Prostate gland (tissue), 2 donors: ENCODE measurements at regions not wholly inside any gene's neighbourhood (a gene's known extent, or its start where the extent isn't known, plus 50 kb on each side); places are given as distances from the start of the nearest gene placed in this dataset.
"Not testable (repeated sequence)": the region's sequence is repeated elsewhere in the genome, so short reads cannot be mapped to it uniquely, and the experiment has no call there.

Source experiments
- DNase-seq: peaks from one replicate; pipeline ENCODE4 v3.0.0-alpha.2; 2019; ENCODE audit warnings: low spot score
- H3K27ac ChIP-seq, 2 donors: fragments of 200-600 bp; sonication (generic); 2 replicates each; pipeline ENCODE4 v1.5.1; 2017 to 2019
- H3K27me3 ChIP-seq: fragments of 200-600 bp; sonication (generic); replicated peaks from 2 replicates; pipeline ENCODE4 v1.5.1; 2019; ENCODE audit not compliant: insufficient read depth
- H3K36me3 ChIP-seq, 2 donors: fragments of 200-600 bp; sonication (generic); 1 replicate in 1 of 2; 2 replicates in 1 of 2; pipeline versions ENCODE4 v1.5.1 to v1.8.1; 2017 to 2019
- H3K4me1 ChIP-seq: fragments of 200-600 bp; sonication (generic); replicated peaks from 2 replicates; pipeline ENCODE4 v1.5.1; 2019
- H3K4me3 ChIP-seq, 2 donors: fragments of 200-600 bp; sonication (generic); 2 replicates each; pipeline ENCODE4 v1.5.1; 2017 to 2019
- H3K9me3 ChIP-seq: fragments of 200-600 bp; sonication (generic); 2 replicates; pipeline ENCODE4 v1.5.1; 2017
- POLR2A ChIP-seq: fragments of 450-650 bp; IDR thresholded peaks from one replicate; pipeline ENCODE4 v1.6.1; 2016; ENCODE audit warnings: antibody characterized with exemption, mild to moderate bottlenecking
- POLR2AphosphoS5 ChIP-seq: sonication (generic); formaldehyde crosslinking; IDR thresholded peaks from one replicate; pipeline ENCODE4 v1.6.1; 2017; ENCODE audit warnings: antibody characterized with exemption
- WGBS: methylation state at CpG from one replicate; pipeline ENCODE4 v1.1.5; 2018; 5-methylcytosine and 5-hydroxymethylcytosine counted together
- intact Hi-C: fragments of 100-400 bp; cut with DNase I; formaldehyde crosslinking; loops from one replicate; pipeline ENCODE4 v1.14.2; 2022
- TF ChIP-seq, protein P1 (sequence below), 4 experiments: fragments of 200-600 bp in 2 of 4; fragments of 450-650 bp in 2 of 4; sonication (generic) in 2 of 4; IDR thresholded peaks; 1 replicate in 3 of 4; 2 replicates in 1 of 4; pipeline ENCODE4 v1.5.1; 2016 to 2019; ENCODE audit warnings: antibody characterized with exemption in 4 of 4, mild to moderate bottlenecking in 2 of 4, moderate library complexity in 2 of 4

DNA sequence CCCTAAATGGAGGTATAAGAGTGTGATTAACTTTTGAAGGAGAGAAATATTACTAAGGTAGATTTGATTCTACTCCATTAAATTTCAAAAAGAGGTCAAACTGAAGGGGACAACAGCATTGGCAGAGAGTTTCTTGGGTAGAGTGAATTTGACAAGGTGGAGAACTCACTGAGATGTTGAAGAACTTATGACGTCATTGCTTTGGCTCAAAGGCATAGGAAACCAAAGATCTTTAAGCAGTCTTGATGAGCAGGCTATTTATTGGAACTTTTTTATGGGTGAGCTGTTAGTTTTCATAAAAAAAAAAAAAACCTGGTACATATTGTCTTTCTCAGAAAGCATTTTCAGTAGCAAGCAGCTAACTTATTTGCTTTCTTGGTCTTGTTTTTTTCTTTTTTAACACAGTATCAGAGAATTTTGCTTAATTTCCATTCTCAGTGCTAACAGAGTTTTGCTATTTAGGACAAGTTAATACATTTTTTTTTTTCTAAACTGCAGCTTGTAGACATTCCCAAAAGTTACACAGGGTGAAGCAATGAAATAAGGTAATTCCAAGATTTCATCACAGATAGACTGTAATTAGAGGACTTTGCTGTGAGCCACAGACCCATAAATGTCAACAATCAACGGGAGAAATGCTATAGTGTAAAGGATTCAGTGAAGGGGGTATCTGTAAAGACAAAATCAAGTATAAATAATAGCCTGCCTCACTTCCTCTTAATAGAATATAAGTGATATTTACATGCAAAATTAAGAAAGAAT, 412.2 kb upstream of the KLHL1 start:
- Histone ChIP-seq H3K9me3 (no peaks in the 10 kb centered on the region), H3K36me3 (no peaks in the 10 kb centered on the region), H3K4me3 (no peak overlapping the region), H3K27ac (no peak overlapping the region), H3K4me1 (no peaks in the 10 kb centered on the region), H3K27me3 (no peaks in the 10 kb centered on the region)
- 13% methylated on average over 2 of the region's 2 CpGs for WGBS
- DNase-seq, result no peak
- TF ChIP-seq POLR2AphosphoS5, result no peak
- intact Hi-C loops, result no loop called here

DNA sequence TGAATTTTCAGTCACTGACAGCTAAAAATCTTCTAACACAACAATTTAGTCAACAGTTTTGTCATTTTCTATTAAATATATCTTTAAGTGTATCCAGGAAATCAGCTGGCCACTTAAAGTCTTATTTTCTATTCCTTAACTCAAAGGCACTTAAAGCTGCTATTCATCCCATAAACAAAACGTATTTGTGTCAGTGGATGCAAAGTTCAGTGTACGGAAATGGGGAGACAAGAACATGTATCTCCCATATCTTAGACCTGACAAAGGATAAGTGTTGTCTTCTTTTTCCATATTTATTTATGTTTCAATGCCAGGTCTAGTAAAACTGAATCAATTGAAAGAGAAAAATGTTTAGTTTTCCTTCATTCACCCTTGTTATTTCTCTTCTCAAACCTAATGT, 409.8 kb upstream of the KLHL1 start:
- 59% methylated on average over 2 of the region's 2 CpGs for WGBS
- DNase-seq, result no peak
- Histone ChIP-seq H3K4me1 (no peaks in the 10 kb centered on the region), H3K9me3 (no peaks in the 10 kb centered on the region), H3K27ac (no peak overlapping the region), H3K4me3 (no peak overlapping the region), H3K27me3 (no peaks in the 10 kb centered on the region), H3K36me3 (no peaks in the 10 kb centered on the region)
- TF ChIP-seq POLR2A, result no peak
- no peak for TF ChIP-seq POLR2AphosphoS5
- TF ChIP-seq, protein P1, sequence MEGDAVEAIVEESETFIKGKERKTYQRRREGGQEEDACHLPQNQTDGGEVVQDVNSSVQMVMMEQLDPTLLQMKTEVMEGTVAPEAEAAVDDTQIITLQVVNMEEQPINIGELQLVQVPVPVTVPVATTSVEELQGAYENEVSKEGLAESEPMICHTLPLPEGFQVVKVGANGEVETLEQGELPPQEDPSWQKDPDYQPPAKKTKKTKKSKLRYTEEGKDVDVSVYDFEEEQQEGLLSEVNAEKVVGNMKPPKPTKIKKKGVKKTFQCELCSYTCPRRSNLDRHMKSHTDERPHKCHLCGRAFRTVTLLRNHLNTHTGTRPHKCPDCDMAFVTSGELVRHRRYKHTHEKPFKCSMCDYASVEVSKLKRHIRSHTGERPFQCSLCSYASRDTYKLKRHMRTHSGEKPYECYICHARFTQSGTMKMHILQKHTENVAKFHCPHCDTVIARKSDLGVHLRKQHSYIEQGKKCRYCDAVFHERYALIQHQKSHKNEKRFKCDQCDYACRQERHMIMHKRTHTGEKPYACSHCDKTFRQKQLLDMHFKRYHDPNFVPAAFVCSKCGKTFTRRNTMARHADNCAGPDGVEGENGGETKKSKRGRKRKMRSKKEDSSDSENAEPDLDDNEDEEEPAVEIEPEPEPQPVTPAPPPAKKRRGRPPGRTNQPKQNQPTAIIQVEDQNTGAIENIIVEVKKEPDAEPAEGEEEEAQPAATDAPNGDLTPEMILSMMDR (IDR thresholded peaks at IDR 0.05), result no peak
- intact Hi-C loops, result no loop called here

DNA sequence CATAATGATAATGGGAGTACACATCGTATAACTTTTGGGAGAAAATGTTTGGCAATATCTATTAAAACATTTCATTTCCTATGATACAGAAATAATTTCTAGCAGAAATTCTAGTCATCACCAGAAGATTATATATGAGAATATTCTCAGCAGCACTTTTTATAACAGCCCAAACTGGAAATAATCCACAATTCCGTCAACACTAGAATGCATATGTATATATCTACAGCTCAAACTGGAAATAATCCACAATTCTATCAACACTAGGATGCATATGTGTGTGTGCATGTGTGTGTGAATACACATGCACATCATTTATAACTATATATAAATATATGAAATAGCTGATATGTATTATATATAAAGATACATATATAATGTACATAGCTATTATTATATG, 408.0 kb upstream of the KLHL1 start:
- intact Hi-C loops, result no loop called here
- no peak overlapping the region for H3K27ac ChIP-seq
- H3K4me1 ChIP-seq, result no peaks in the 10 kb centered on the region
- DNase-seq, result no peak
- TF ChIP-seq POLR2AphosphoS5 (no peak), POLR2A (no peak)
- TF ChIP-seq, protein P1 (IDR thresholded peaks at IDR 0.05), result no peak
- no peaks in the 10 kb centered on the region for H3K36me3 ChIP-seq
- no peak overlapping the region for H3K4me3 ChIP-seq
- H3K9me3 ChIP-seq, result no peaks in the 10 kb centered on the region
- WGBS, result 84% methylated on average over 2 of the region's 2 CpGs
- no peaks in the 10 kb centered on the region for H3K27me3 ChIP-seq

DNA sequence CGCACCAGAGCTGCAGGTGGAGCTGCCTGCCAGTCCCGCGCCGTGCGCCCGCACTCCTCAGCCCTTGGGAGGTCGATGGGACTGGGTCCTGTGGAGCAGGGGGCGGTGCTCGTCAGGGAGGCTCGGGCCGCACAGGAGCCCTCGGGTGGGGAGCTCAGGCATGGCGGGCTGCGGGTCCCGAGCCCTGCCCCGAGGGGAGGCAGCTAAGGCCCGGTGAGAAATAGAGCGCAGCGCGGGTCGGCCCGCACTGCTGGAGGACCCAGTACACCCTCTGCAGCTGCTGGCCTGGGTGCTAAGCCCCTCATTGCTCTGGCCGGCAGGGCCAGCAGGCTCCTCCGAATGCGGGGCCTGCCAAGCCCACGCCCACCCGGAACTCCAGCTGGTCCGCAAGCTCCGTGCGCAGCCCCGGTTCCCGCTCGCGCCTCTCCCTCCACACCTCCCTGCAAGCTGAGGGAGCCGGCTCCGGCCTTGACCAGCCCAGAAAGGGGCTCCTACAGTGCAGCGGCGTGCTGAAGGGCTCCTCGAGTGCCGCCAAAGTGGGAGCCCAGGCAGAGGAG, 403.7 kb upstream of the KLHL1 start:
- H3K27me3 ChIP-seq, H3K36me3 ChIP-seq, H3K4me1 ChIP-seq, H3K27ac ChIP-seq, intact Hi-C loops, H3K9me3 ChIP-seq, H3K4me3 ChIP-seq, DNase-seq: not testable (repeated sequence)
- 96% methylated on average over 39 of the region's 40 CpGs for WGBS

DNA sequence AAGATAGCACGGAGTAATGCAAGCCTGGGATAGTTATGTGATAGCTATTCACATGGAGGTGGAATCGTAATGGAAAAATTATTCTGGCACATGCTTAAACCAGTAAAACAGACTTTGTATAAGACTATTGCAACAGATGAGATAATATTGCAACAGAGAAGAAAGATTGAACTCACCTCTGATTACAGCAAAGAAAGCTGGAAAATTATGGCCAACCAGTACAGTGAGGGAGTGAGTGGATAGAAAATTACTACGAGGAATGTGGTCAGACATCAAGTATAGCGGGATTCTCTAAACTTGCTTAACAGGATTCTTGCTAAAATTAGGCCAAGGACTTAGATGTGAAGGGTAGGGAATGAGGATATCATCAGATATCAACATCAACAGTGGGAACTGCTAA, 397.6 kb upstream of the KLHL1 start:
- Histone ChIP-seq H3K27ac (no peak overlapping the region), H3K27me3 (no peaks in the 10 kb centered on the region), H3K36me3 (no peaks in the 10 kb centered on the region), H3K4me1 (no peaks in the 10 kb centered on the region), H3K4me3 (no peak overlapping the region), H3K9me3 (no peaks in the 10 kb centered on the region)
- intact Hi-C loops, result no loop called here
- WGBS, result 73% methylated on average over 4 of the region's 4 CpGs
- no peak for DNase-seq
- TF ChIP-seq POLR2AphosphoS5 (no peak), POLR2A (no peak)
- TF ChIP-seq, protein P1 (IDR thresholded peaks at IDR 0.05), result no peak

DNA sequence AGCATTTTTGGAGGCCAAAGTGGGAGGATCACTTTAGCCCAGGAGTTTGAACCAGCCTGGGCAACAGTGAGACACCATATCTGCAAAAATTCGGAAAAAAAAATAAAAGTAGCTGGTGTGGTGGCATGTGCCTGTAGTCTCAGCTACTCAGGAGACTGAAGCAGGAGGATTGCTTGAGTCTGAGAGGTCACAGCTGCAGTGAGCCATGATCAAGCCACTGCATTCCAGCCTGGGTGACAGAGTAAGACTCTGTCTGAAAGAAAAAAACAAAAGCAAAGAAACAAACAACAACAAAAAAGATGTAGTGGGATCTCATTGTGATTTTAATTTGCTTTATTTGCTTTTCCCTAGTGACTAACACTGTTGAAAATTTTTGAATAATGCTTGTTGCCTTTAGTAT, 394.7 kb upstream of the KLHL1 start:
- 74% methylated on average over 1 of the region's 1 CpG for WGBS
- H3K4me3 ChIP-seq, result no peak overlapping the region
- no peak overlapping the region for H3K27ac ChIP-seq
- no peak for DNase-seq
- H3K4me1 ChIP-seq, result no peaks in the 10 kb centered on the region
- no peaks in the 10 kb centered on the region for H3K9me3 ChIP-seq
- H3K27me3 ChIP-seq, result no peaks in the 10 kb centered on the region
- TF ChIP-seq, protein P1 (IDR thresholded peaks at IDR 0.05), result no peak
- TF ChIP-seq POLR2A (no peak), POLR2AphosphoS5 (no peak)
- no peaks in the 10 kb centered on the region for H3K36me3 ChIP-seq
- intact Hi-C loops, result no loop called here
